GM23248 (cell line): ENCODE measurements at regions not wholly inside any gene's neighbourhood (a gene's known extent, or its start where the extent isn't known, plus 50 kb on each side); places are given as distances from the start of the nearest gene placed in this dataset.

Experiments
- DNase-seq: peaks from one replicate; pipeline ENCODE4 v3.0.0-alpha.2; 2015
- H2AFZ ChIP-seq: fragments of 200-600 bp; sonication (generic); 2 replicates; pipeline ENCODE4 v1.6.1; 2016; ENCODE audit warnings: antibody characterized with exemption
- H3F3A ChIP-seq: fragments of 200-600 bp; sonication (generic); 2 replicates; pipeline ENCODE4 v1.6.1; 2016; ENCODE audit warnings: mild to moderate bottlenecking, antibody characterized with exemption, mixed run types; ENCODE audit not compliant: insufficient read depth
- H3K27ac ChIP-seq: fragments of 200-600 bp; sonication (generic); 2 replicates; pipeline ENCODE4 v1.5.1; 2016; ENCODE audit warnings: mild to moderate bottlenecking
- H3K27me3 ChIP-seq: fragments of 200-600 bp; sonication (generic); replicated peaks from 2 replicates; pipeline ENCODE4 v1.6.1; 2016; ENCODE audit warnings: mild to moderate bottlenecking; ENCODE audit not compliant: insufficient read depth
- H3K36me3 ChIP-seq: fragments of 200-600 bp; sonication (generic); 2 replicates; pipeline ENCODE4 v1.6.1; 2016; ENCODE audit warnings: low read depth, mild to moderate bottlenecking
- H3K4me1 ChIP-seq: fragments of 200-600 bp; sonication (generic); 2 replicates; pipeline ENCODE4 v1.6.1; 2016; ENCODE audit warnings: mild to moderate bottlenecking; ENCODE audit not compliant: insufficient read depth
- H3K4me2 ChIP-seq: fragments of 200-600 bp; sonication (generic); one replicate; pipeline ENCODE4 v1.6.1; 2016; ENCODE audit warnings: mild to moderate bottlenecking; ENCODE audit not compliant: unreplicated experiment
- H3K4me3 ChIP-seq: fragments of 200-600 bp; sonication (generic); 2 replicates; pipeline ENCODE4 v1.5.1; 2016; ENCODE audit warnings: mild to moderate bottlenecking
- H3K79me2 ChIP-seq: fragments of 200-600 bp; sonication (generic); 2 replicates; pipeline ENCODE4 v1.6.1; 2016; ENCODE audit warnings: mild to moderate bottlenecking; ENCODE audit not compliant: insufficient read depth
- H3K9ac ChIP-seq: fragments of 200-600 bp; sonication (generic); 2 replicates; pipeline ENCODE4 v1.6.1; 2016; ENCODE audit warnings: mild to moderate bottlenecking
- H3K9me2 ChIP-seq: fragments of 200-600 bp; sonication (generic); 2 replicates; pipeline ENCODE4 v1.6.1; 2016; ENCODE audit warnings: mixed run types, mild to moderate bottlenecking, moderate library complexity; ENCODE audit not compliant: insufficient read depth
- H3K9me3 ChIP-seq: fragments of 200-600 bp; sonication (generic); one replicate; pipeline ENCODE4 v1.6.1; 2017; ENCODE audit warnings: low read depth
- H4K20me1 ChIP-seq: fragments of 200-600 bp; sonication (generic); 2 replicates; pipeline ENCODE4 v1.6.0; 2016; ENCODE audit not compliant: insufficient read depth
- EZH2 ChIP-seq: fragments of 200-600 bp; sonication (generic); IDR thresholded peaks from 2 replicates; pipeline ENCODE4 v1.6.1; 2018; ENCODE audit warnings: antibody characterized with exemption, mild to moderate bottlenecking; ENCODE audit not compliant: insufficient read depth, poor library complexity, severe bottlenecking
- EZH2phosphoT487 ChIP-seq: fragments of 200-600 bp; sonication (generic); IDR thresholded peaks from 2 replicates; pipeline ENCODE4 v1.6.1; 2018; ENCODE audit warnings: antibody characterized with exemption, moderate library complexity, mild to moderate bottlenecking, low read depth; ENCODE audit not compliant: insufficient read depth
- WGBS, 2 experiments: methylation state at CpG; one replicate each; pipeline ENCODE4 v1.1.6; 2015 to 2017; ENCODE audit warnings: low lambda C conversion rate in 2 of 2, low coverage in 1 of 2; ENCODE audit errors: missing lambda C conversion rate in 2 of 2; 5-methylcytosine and 5-hydroxymethylcytosine counted together
- in situ Hi-C: fragments of 300-500 bp; cut with MboI; formaldehyde crosslinking; loops from 2 replicates; pipeline ENCODE4 v1.15.0; 2020

- Histone ChIP-seq H4K20me1 (no peaks in the 10 kb centered on the region), H2AFZ (no peak overlapping the region), H3K4me2 (no peak overlapping the region), H3K27ac (no peak overlapping the region), H3K9me2 (no peaks in the 10 kb centered on the region), H3K79me2 (peaks cover 29% of the 10 kb centered on the region), H3K9me3 (no peaks in the 10 kb centered on the region), H3F3A (no peaks in the 10 kb centered on the region), H3K9ac (no peak overlapping the region), H3K4me3 (no peak overlapping the region), H3K27me3 (no peaks in the 10 kb centered on the region), H3K36me3 (no peaks in the 10 kb centered on the region), H3K4me1 (peaks cover 10% of the 10 kb centered on the region; the same call in 1 of the 2 replicates)
- 97 to 100% methylated on average over 7 of the region's 7 CpGs for WGBS, 2 experiments
- DNase-seq = no peak
- in situ Hi-C loops = no loop called here
- no peak for TF ChIP-seq EZH2phosphoT487
- TF ChIP-seq EZH2 = no peak
Measured at GRCh38 chrX:10043386-10043785, 76.2 kb downstream of the CLDN34 start.

- in situ Hi-C loops = no loop called here
- Histone ChIP-seq H3K27me3 (no peaks in the 10 kb centered on the region), H3K36me3 (no peaks in the 10 kb centered on the region), H3K27ac (no peak overlapping the region), H3K4me3 (no peak overlapping the region), H3K9ac (no peak overlapping the region), H3F3A (no peaks in the 10 kb centered on the region), H2AFZ (no peak overlapping the region), H3K9me2 (no peaks in the 10 kb centered on the region), H3K4me1 (peaks cover 16% of the 10 kb centered on the region; the same call in 1 of the 2 replicates), H3K9me3 (no peaks in the 10 kb centered on the region), H3K79me2 (peaks cover 27% of the 10 kb centered on the region), H3K4me2 (no peak overlapping the region), H4K20me1 (no peaks in the 10 kb centered on the region)
- TF ChIP-seq EZH2phosphoT487 (no peak), EZH2 (no peak)
- no peak for DNase-seq
- WGBS, 2 experiments = 97 to 100% methylated on average over 5 of the region's 5 CpGs
Measured at GRCh38 chrX:10044021-10044420, 76.9 kb downstream of the CLDN34 start.

GRCh38 chrX:10045327-10046000 lies 78.3 kb downstream of the CLDN34 start:
- Histone ChIP-seq H3K4me1 (peaks cover 10% of the 10 kb centered on the region; the same call in 1 of the 2 replicates), H3F3A (no peaks in the 10 kb centered on the region), H3K9me3 (no peaks in the 10 kb centered on the region), H4K20me1 (no peaks in the 10 kb centered on the region), H3K27me3 (no peaks in the 10 kb centered on the region), H3K9me2 (no peaks in the 10 kb centered on the region), H3K9ac (no peak overlapping the region), H3K36me3 (no peaks in the 10 kb centered on the region), H3K4me2 (no peak overlapping the region), H2AFZ (no peak overlapping the region), H3K27ac (no peak overlapping the region), H3K4me3 (no peak overlapping the region), H3K79me2 (peaks cover 32% of the 10 kb centered on the region)
- no peak for DNase-seq
- in situ Hi-C loops = no loop called here
- TF ChIP-seq EZH2phosphoT487 (no peak), EZH2 (no peak)
- 70 to 72% methylated on average over 11 to 13 of the region's 13 CpGs for WGBS, 2 experiments

- Histone ChIP-seq H3K36me3 (no peaks in the 10 kb centered on the region), H3K4me3 (no peak overlapping the region), H3K9me3 (no peaks in the 10 kb centered on the region), H3K79me2 (peaks cover 44% of the 10 kb centered on the region), H3K9me2 (no peaks in the 10 kb centered on the region), H3K9ac (no peak overlapping the region), H4K20me1 (no peaks in the 10 kb centered on the region), H2AFZ (no peak overlapping the region), H3K4me2 (no peak overlapping the region), H3K27me3 (no peaks in the 10 kb centered on the region), H3K4me1 (peaks cover 10% of the 10 kb centered on the region; the same call in 1 of the 2 replicates), H3K27ac (no peak overlapping the region), H3F3A (no peaks in the 10 kb centered on the region)
- no peak for DNase-seq
- 97 to 98% methylated on average over 6 to 7 of the region's 7 CpGs for WGBS, 2 experiments
- in situ Hi-C loops = no loop called here
- TF ChIP-seq EZH2phosphoT487 (no peak), EZH2 (no peak)
Measured at GRCh38 chrX:10047133-10047532, 80.0 kb downstream of the CLDN34 start.
